ENCODE measurements at regions not wholly inside any gene's neighbourhood (a gene's known extent, or its start where the extent isn't known, plus 50 kb on each side); places are given as distances from the start of the nearest gene placed in this dataset.

DNA sequence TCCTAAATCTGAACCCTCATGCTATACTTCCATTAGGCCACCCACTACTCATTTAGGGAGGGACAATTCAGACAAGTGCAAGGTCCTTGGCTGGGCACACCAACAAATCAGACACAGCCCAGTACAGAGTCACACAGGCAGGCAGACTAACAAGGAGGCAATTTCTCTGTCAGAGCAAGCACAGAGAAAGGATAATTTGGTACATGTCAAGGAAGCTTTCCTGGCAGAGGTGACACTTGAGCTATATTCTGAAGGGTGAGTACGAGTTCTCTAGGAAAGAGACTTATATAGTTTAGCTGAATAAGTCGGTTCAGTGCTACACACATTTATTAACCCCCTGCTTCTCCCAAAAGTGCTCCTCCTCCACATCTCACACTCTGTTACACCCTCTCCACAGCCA lies 455.9 kb downstream of the OMA1 start:
- no peak for DNase-seq (ENCODE audit: low spot score)
- Histone ChIP-seq H3K36me3 (no peaks in the 10 kb centered on the region), H3K27me3 (no peaks in the 10 kb centered on the region), H3K9me3 (no peaks in the 10 kb centered on the region), H3K27ac (no peak overlapping the region), H3K4me1 (no peaks in the 10 kb centered on the region), H3K4me3 (no peak overlapping the region)
- TF ChIP-seq, protein P1, sequence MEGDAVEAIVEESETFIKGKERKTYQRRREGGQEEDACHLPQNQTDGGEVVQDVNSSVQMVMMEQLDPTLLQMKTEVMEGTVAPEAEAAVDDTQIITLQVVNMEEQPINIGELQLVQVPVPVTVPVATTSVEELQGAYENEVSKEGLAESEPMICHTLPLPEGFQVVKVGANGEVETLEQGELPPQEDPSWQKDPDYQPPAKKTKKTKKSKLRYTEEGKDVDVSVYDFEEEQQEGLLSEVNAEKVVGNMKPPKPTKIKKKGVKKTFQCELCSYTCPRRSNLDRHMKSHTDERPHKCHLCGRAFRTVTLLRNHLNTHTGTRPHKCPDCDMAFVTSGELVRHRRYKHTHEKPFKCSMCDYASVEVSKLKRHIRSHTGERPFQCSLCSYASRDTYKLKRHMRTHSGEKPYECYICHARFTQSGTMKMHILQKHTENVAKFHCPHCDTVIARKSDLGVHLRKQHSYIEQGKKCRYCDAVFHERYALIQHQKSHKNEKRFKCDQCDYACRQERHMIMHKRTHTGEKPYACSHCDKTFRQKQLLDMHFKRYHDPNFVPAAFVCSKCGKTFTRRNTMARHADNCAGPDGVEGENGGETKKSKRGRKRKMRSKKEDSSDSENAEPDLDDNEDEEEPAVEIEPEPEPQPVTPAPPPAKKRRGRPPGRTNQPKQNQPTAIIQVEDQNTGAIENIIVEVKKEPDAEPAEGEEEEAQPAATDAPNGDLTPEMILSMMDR (IDR thresholded peaks at IDR 0.05), result no peak

DNA sequence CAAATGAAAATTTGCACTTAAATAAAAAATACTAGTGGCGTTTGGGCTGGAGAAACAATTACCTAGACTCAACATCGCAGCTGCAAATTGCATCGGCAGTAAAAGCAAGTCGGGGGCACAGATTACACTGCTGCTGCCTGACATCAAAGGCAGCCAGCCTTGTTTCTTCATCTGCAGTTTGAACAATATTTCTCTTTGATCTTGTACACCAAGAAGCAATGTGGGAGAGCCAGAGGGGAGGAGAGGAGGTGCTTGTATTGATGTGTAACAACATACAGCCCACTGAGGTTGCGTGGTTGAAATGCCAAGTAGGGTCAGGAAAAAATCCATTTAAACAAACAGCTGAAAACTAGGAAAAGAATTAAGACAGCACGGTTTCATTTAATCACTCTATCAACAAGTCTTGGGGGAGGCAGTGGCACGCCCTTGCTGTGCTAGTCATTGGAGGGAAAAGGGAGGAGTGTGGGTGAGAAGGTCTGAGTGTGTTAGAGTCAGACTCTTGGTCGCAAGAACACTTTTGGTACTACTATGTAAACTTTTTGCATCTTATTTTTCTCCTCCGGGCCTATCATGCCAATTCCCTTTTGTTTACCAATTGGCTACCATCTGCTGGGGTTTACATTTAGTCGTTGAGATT lies 456.5 kb downstream of the OMA1 start:
- Histone ChIP-seq H3K36me3 (no peaks in the 10 kb centered on the region), H3K4me1 (no peaks in the 10 kb centered on the region), H3K27ac (no peak overlapping the region), H3K9me3 (no peaks in the 10 kb centered on the region), H3K27me3 (no peaks in the 10 kb centered on the region), H3K4me3 (no peak overlapping the region)
- no peak for DNase-seq (ENCODE audit: low spot score)
- TF ChIP-seq, protein P1 (IDR thresholded peaks at IDR 0.05), result no peak

DNA sequence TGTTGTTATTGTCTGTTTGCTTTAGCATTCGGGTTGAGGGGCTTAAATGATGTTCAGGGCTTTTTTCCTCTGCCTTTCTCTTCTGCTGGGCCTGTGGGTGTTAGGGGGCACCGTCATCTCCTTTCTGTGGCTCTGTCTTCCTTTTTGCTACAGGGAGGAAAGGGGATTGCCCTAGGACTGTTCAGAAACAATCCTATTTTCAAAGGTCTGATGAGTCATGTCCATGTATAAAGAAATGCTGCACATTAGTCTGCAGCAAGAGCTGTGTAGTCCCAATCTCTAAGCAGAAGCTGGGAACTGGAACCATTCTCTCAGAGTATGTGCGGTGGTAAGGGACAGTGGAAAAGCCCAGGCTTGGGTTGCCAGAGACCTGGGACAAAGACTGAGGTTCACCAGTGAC lies 462.3 kb downstream of the OMA1 start:
- Histone ChIP-seq H3K4me1 (no peaks in the 10 kb centered on the region), H3K27me3 (no peaks in the 10 kb centered on the region), H3K27ac (no peak overlapping the region), H3K4me3 (no peak overlapping the region), H3K36me3 (no peaks in the 10 kb centered on the region), H3K9me3 (no peaks in the 10 kb centered on the region)
- no peak for DNase-seq (ENCODE audit: low spot score)
- TF ChIP-seq, protein P1 (IDR thresholded peaks at IDR 0.05), result no peak

DNA sequence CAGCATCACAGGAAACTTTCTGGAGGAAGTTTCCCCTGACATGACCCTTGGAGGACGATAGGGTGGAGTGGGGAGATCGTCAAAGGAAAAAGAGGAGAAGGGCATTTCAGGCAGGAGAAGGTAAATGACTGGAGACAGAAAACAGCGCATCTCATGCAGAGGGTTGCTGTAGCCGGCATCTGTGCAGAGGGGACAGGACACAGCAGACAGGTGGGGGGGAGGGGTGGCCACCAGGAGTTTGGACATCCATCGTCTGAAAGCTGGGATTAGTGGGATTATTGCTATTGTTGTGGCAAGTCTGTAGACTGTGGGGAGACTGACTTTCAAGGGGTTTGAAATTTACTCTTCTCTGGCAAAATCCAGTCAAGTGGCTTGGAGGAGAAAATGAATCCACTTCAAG lies 463.9 kb downstream of the OMA1 start:
- DNase-seq (ENCODE audit: low spot score), result no peak
- Histone ChIP-seq H3K36me3 (no peaks in the 10 kb centered on the region), H3K4me1 (no peaks in the 10 kb centered on the region), H3K27me3 (no peaks in the 10 kb centered on the region), H3K4me3 (no peak overlapping the region), H3K9me3 (no peaks in the 10 kb centered on the region), H3K27ac (no peak overlapping the region)
- TF ChIP-seq, protein P1 (IDR thresholded peaks at IDR 0.05), result no peak

DNA sequence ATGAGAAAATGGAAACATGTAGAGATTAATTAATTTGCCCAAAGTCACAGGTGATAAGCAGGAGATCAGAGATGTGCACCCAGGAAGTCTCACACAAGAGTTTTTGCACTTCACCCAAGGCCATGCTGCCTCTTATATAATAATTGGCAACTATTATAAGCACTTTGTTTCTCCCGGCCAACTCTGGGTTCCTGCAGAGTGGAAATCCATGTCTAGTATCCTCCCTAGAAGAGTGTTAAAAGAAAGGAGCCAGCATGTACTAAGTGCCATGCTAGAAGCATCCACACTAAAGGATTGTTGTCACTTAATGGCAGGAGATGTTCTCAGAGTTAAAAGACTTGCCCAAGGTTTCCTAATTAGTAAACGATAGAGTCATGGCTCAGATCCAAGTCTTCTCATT lies 470.3 kb downstream of the OMA1 start:
- DNase-seq (ENCODE audit: low spot score), result no peak
- Histone ChIP-seq H3K4me1 (peaks cover 0 to 9% of the 10 kb centered on the region in 2 donors), H3K27ac (no peak overlapping the region), H3K27me3 (no peaks in the 10 kb centered on the region), H3K36me3 (no peaks in the 10 kb centered on the region), H3K4me3 (no peak overlapping the region), H3K9me3 (no peaks in the 10 kb centered on the region)
- TF ChIP-seq, protein P1 (IDR thresholded peaks at IDR 0.05), result no peak

DNA sequence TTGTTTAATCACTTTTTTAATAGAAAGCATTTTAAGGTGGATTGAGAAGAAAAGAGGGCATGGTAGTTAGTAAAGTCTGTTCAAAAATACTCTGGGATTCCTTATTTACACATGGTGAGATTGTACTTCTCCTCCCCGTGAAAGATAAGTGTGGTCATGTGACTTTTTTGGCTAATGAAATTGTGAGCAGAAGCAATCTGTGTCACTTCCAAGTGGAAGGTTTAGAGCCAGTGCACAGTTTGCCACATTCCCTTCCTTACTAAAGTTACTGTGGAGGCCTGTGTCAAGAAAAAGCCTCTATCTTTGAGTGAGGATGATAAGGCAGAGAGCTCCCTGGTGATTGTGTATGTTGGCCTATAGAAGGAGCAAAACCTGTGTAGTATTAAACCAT lies 471.3 kb downstream of the OMA1 start:
- H3K4me1 ChIP-seq, result peaks cover 0 to 9% of the 10 kb centered on the region in 2 donors
- no peaks in the 10 kb centered on the region for H3K36me3 ChIP-seq
- H3K27ac ChIP-seq, result no peak overlapping the region
- DNase-seq (ENCODE audit: low spot score), result no peak
- H3K9me3 ChIP-seq, result no peaks in the 10 kb centered on the region
- TF ChIP-seq, protein P1 (IDR thresholded peaks at IDR 0.05), result no peak
- no peaks in the 10 kb centered on the region for H3K27me3 ChIP-seq
- H3K4me3 ChIP-seq, result no peak overlapping the region

All from right atrium auricular region (tissue), 2 donors.